ENCODE measurements at regions not wholly inside any gene's neighbourhood (a gene's known extent, or its start where the extent isn't known, plus 50 kb on each side); places are given as distances from the start of the nearest gene placed in this dataset.
"Not testable (repeated sequence)": the region's sequence is repeated elsewhere in the genome, so short reads cannot be mapped to it uniquely, and the experiment has no call there.

DNA sequence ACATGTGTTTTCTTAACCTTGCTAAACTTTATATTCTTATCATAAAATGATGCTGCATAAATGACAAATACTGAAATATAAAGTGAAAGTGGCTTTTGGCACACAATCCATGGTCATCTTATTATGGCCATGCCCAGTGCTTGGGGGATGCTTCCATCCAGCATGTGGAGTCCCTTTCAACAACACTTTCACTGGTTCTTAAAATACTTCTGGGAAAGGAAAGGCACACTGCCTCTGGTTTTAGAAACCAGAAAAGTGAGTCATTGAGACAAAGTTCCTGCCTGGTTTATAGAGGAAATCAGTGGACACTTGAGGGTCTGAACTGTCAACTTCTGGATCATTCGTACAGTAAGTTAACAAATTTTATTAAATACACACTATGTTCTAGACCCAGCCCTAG, 248.0 kb upstream of the ADAMTS3 start:
- DNase-seq: no peak
- intact Hi-C loops (cut with DNase I): no loop called here

DNA sequence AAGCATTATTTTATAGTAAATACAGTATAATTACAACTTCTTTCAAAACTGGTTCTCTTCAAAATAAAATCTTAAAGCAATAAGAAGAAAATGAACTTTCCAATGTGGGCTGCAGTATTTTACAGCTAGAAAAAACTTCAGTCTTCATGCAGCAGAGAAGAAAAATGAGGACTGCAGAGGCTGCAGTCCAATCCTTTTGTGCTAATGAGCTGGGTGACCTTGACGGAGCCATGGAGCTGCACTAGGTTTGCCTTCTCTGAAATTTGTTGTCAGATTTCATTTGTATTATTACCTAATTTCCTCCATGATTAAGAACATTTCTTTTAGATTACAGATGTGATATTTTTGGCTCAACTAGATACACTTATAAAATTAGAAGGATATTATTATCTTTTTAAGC, 245.2 kb upstream of the ADAMTS3 start:
- no peak for DNase-seq
- intact Hi-C loops (cut with DNase I): no loop called here

DNA sequence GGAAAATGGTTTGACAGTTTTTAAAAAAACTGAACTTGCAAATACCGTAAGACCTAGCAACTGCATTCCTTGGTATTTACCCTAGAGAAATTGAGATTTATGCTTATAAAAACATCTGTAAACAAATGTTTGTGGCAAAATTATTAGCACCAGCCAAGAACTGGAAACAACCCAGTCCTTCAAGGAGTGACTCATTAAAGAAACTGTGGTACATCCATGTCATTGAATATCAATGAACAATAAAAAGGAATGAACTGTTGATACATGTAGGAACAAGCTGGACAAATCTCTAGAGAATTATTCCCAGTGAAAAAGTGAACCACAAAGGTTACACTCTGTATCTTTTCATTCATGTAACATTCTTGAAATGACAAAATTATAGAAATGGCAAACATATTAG, 240.2 kb upstream of the ADAMTS3 start:
- intact Hi-C loops (cut with DNase I): no loop called here
- DNase-seq: no peak

DNA sequence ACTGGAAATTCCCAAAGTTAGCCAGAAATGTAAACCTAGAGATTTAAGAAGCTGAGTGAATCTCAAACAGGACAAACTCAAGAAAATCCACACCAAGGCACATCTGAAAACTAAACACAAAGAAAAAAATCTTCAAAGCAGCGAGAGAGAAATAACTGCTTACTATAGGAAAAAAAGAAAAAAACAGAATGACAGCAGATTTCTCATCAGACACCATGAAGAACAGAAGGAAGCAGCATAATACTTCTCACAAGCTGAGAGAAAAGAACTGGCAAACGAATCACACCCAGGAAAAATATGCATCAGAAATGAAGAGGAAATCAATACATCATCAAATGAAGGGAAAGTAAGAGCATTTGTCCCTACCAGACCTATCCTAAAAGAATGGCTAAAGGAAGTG, 236.3 kb upstream of the ADAMTS3 start:
- intact Hi-C loops (cut with DNase I): no loop called here
- no peak for DNase-seq

DNA sequence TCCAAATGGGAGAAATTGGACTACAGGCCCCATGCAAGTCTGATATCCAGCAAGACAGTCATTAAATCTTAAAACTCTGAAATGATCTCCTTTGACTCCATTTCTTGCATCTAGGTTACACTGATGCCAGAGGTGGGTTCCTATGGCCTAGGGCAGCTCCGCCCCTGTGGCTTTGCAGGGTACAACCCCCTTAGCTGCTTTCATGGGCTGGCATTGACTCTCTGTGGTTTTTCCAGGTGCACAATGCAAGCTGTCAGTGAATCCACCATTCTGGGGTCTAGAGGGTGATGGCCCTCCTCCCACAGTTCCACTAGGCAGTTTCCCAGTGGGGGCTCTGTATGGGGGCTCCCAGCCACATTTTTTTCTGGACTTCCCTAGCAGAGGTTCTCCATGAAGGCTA, 228.5 kb upstream of the ADAMTS3 start:
- DNase-seq: no peak
- intact Hi-C loops (cut with DNase I): no loop called here

DNA sequence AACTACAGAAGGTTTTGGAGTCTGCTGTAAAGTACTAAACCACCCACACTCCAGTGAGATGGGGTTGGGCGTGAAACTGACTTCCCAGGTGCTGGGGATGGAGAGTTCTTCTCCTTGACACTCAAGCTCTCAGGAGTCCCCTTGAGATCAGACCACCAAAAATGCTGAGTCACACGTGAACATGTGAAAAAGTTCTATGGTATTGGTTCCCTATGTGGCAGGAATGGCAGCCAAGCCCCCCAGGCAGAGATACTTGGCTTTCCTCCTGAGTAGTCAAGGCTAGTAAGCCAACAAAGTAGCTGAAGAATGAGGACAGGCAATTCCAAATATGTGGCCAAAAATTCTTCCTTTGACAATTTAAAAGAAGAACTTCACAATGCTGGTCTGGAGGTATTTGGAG, 222.0 kb upstream of the ADAMTS3 start:
- intact Hi-C loops (cut with DNase I): no loop called here
- no peak for DNase-seq

DNA sequence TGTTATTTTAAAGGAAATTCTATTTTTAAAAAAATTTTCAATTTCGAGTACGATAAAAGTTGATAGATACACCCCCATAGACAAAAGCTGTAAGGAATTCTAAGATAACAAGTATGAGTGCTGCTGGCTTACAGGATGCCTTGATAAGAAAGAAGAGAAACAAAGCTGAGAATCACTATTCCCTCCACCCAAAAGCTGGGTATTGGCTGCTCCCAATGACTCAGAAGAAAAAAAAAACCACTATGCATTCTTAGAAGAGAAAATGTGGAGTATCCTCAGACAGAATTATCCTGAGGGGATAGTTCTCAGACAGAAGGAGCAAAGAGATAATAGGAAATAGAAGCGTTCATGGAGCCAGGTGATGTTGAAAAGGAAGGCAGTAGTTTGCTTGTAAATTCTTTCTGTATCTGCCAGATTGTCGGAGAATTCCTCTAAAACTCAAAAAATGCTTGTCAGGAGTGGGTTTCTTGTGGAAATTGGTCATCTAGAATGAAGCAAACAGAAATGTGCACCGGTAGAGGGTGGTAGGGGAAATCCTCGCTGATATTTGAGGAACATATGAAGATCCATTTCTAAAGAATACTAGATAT, 217.5 kb upstream of the ADAMTS3 start:
- intact Hi-C loops (cut with DNase I): no loop called here
- no peak for DNase-seq

DNA sequence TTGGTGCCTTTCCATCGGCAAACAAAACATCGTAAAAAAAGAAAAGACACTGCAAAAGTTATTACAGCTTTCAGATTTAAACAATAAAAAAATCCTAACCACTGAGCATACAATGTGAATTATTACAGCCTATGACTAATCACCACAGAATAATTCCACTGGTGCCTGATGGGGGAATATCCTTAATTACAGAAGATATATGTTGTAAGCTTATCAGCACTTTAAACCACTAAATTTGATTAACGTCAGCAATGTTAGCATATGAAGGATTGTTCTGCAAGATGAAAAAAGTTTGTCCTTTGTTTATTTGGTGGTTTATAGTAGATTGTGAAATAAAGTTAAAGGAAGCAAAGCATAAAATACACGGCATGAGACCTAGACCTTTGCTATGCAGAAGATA, 210.2 kb upstream of the ADAMTS3 start:
- intact Hi-C loops (cut with DNase I): no loop called here
- no peak for DNase-seq

DNA sequence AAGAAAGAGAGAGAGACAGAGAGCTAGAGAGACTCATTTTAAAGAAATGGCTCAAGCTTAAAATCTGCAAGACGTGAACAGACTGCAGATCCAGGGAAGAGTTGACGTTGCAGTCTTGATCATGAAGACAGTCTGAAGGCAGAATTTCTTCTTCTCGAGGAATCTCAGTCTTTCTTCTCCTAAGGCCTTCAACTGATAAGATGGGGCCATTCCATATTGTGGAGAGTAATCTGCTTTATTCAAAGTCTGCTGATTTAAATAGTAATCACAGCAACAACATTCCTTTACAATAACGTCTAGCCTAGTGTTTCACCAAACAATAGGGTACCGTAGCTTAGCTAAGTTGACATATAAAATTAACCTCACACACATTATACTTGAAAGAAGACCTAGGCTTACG, 208.4 kb upstream of the ADAMTS3 start:
- no peak for DNase-seq
- intact Hi-C loops (cut with DNase I): no loop called here

DNA sequence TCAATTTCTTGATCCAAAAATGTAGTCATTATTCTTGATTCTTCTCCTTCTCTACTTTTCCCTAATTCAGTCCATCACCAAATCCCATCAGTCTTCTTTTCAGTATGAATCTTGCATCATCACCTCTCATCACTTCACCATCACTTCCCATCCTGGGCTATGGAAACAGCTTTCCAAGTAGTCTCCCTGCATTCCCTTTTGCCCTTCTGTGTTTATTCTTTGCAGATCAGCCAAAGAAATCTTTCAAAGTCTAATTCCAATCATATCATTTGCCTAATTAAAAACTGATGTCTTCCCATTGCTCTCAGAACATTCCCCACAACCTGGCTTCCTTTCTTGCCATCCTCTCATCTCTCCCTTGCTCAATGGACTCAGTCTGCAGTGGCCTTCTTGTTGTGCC, 201.7 kb upstream of the ADAMTS3 start:
- intact Hi-C loops (cut with DNase I): no loop called here
- DNase-seq: no peak

DNA sequence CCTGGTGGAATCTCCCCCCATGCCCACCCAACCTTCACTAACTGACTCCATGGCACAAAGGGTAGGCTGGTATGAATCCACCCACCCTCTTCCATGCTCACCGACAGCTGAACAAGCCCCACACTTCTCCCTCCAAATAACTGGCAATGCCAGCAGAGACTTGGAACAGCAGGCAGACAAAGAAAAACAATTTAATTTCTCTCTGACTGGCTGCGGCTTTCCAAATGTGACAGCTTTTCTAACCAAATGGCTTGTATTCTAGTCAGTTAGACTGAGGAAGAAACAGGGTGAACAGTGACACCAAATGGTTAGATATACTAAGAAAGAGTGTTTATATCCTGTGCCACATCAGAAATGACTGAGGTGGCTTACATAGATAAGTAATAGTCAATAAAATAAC, 199.3 kb upstream of the ADAMTS3 start:
- peak in 3 of 42 donors; percentile 3 to 30 (median 11) for DNase-seq
- intact Hi-C loops (cut with DNase I): no loop called here

DNA sequence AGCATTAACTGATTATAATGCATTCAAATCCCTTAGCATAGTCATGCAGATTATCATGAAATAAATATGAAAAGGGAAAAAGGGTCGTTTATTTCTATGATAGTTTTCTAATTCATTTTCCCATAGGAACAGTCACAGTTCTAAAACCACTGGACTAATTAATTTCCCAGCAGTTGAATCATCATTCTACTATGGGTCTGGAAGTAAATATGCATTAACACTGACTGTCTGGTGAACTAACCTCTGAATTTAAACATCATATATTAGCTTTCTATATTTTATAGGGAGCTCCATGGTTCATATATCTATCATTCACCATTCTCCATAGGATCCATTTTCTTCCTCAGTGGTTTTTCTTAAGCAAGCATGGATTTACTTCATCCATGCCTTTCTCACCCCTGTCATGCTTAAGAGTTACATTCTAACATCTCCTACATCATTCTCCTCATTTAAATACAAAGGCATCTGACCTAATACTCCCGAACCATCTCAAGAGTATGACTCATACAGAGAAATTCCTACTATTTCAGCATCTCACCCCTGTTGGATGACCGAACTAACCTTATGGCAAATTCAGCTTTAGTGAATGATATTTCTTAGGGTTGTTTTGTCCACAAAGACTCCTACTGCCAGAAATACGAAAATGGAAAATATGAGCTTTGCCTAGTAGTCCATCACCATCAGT, 198.7 kb upstream of the ADAMTS3 start:
- intact Hi-C loops (cut with DNase I): no loop called here
- DNase-seq: no peak

DNA sequence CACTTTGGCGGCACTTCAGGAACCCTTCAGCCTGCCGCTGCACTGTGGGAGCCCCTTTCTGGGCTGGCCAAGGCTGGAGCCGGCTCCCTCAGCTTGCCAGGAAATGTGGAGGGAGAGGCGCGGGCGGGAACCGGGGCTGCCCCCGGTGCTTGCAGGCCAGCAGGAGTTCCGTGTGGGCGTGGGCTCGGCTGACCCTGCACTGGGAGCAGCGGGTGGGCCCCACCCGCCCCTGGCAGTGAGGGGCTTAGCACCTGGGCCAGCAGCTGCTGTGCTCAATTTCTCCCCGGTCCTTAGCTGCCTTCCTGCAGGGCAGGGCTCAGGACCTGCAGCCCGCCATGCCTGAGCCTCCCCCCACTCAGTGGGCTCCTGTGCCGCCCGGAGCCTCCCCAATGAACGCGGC, 196.8 kb upstream of the ADAMTS3 start:
- intact Hi-C loops (cut with DNase I); DNase-seq: not testable (repeated sequence)

DNA sequence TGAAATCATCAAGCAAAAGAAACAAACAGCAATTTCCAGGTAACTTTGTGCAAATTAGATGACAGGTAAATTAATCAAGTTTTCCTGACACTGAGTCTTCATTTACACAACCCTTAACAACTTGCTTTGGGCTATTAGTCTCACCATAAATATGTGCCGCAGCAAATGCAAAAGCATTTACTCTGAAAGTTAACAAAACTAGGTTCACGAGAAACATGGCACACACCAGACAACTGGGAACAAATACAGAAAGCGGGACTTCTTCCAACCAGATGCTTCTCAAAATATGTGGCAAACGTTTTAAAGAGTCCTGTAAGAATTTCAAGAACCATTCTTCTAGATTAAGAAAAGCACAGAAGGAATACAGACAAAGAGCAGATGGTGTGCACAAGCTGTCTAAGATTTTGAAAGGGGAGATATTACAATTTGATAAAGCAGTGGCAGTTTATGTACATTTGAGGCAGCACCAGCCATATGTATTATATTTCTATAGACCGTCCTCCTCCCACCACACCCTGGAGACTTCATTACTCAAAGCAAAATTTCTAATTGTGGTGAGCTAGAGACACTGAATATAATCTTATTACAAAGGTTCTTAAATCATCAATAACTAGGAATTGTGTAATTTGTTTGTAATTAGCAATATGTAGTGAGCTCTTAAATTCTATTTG, 192.5 kb upstream of the ADAMTS3 start:
- intact Hi-C loops (cut with DNase I): no loop called here
- DNase-seq: no peak

DNA sequence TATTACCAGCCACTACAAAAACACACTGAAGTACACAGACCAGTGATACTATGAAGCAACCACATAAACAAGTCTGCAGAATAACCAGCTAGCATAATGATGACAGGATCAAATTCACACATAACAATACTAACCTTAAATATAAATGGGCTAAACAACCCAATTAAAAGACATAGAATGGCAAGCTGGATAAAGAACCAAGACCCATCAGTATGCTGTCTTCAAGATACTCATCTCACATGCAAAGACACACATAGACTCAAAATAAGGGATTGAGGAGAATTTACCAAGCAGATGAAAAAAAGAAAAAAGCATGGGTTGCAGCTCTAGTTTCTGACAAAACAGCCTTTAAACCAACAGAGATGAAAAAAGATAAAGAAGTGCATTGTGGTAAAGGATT, 184.4 kb upstream of the ADAMTS3 start:
- DNase-seq; intact Hi-C loops (cut with DNase I): not testable (repeated sequence)

DNA sequence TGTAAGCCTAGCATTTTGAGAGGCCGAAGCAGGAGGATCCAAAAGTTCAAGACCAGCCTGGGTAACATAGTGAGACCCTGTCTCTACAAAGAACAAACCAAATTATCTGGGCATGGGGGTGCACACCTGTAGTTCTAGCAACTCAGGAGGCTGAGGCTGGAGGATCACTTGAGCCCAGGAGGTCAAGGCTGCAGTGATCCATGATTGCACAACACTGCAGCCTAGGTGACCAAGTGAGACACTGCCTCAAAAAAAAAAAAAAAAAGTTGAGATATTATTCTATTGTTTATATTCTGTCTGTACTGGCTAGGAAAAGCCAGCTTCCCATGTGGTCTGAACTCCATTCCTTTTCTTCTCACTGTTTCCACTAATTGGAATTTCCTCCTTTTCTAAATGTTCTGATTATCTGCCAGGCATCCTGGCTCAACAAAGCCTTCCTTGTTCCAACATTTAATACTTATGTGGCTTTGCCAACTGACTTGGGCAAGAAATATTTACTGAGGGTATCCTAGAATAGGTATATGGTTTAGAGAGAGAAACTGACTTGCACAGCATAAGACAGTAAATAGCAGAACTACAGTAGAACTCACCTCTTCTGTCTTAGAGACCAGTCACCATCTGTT, 175.2 kb upstream of the ADAMTS3 start:
- DNase-seq: no peak
- intact Hi-C loops (cut with DNase I): no loop called here

DNA sequence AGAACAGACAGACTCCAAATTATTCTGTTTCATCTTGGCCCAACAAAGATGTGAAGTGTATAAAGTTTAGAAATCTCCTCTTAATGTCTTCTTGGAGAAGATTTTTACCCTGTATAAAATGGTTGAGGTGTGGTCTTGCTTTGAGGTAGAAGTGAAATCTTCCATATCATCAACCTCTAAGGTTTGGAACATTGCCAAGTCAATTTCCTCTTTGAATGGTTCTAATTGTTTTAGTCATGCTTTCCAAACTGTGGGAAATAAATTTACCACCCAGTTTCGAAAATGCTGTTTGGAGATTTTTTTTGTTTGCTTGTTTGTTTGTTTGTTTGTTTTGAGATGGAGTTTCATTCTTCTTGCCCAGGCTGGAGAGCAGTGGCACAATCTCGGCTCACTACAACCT, 174.1 kb upstream of the ADAMTS3 start:
- no peak for DNase-seq
- intact Hi-C loops (cut with DNase I): no loop called here

DNA sequence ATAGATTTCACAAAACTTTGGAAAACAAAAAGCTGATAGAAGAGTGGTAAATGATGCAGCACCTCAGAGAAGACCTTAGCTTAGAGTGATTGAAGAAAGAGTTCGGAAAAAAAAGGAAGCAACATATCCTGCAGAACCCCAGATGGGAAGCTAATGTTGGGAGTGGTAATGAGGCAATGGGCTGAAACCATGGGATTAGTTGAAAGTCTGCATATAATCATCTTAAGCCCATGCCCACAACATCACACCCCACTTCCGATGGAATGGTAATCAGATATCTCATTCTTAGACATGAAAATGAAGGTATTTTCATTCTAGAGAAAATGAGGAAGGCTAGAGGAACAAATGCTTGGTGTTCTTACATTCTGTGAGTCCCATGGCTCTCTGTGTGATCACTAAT, 146.3 kb upstream of the ADAMTS3 start:
- no peak for DNase-seq
- intact Hi-C loops (cut with DNase I): no loop called here

DNA sequence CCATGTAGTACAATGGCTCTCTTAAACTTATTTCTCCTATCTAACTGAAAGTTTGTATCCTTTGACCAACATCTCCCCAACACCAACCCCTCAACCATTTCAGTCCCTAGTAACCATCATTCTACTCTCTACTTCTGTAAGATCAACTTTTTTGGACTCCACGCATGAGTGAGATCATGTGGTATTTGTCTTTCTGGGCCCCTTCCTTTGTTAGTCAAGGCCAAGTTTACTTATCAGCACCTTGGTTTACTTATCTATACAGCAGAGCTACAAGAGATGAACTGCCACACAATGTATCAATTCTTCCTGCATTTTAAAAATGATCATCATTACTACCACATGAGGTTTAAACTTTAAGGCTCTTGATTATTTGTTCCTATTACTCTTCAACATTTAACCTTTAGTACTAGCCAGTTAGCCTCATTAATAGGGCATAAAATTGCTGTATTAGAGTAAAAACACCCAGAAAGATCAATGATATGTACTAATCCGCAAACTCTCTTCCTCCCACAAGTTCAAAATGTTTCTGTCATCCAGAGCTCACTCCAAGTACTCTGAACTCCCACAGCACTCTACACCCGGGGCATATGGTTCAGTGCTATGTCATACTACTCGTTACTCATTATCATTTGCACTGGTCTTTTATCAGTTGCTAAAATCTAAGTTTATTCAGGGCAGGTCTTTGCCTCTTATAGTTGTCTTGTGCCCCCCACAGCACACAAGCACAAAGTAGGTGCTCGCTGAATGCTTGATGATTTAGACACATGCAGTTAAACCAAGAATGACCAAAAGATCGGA, 145.7 kb upstream of the ADAMTS3 start:
- intact Hi-C loops (cut with DNase I): no loop called here
- peak in 4 of 42 donors; percentile 9 to 32 (median 14) for DNase-seq

DNA sequence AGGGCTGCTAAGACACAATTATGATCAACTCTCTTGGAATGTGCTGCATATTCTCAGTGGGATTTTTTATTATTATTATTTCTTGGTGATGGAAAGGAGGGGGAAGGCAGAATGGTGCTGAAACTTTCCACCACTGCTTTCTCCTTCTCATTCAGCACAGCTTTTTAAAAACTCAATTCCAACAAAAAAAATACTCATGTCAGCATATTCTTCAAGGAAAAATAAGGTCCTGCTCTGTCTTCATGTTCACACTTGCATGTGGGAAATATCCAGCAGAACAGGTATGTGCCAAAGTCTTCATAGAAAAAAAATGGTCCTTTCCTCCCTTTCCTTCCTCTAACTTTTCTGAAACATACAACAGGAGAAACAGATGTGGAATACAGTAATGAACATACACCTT, 144.0 kb upstream of the ADAMTS3 start:
- intact Hi-C loops (cut with DNase I): no loop called here
- DNase-seq: no peak
